RPMI7951 (cell line): ENCODE measurements at regions not wholly inside any gene's neighbourhood (a gene's known extent, or its start where the extent isn't known, plus 50 kb on each side); places are given as distances from the start of the nearest gene placed in this dataset.

ENCODE experiments used
- DNase-seq: peaks from one replicate; pipeline ENCODE4 v3.0.0-alpha.2; 2012; ENCODE audit warnings: low read depth

DNA sequence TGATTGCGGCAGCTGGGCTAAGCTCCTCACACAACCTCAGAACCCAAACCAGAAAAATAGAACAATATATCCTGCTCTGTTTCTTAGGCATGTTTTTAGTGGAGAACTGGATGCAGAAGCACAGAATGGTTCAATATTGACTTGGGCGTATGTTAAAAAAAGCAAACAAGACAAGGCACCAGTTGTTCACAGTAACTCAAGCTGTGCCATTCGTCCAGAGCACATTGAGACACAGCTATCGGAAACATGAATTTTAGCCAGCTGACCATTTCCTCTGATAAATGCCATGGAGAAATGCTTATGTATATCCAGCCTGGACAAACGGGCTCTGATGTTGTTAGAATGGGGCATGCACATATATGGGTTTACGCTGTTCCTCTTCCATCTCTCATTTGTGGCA is 129.2 kb upstream of the PDZRN3 start:
- no peak for DNase-seq

DNA sequence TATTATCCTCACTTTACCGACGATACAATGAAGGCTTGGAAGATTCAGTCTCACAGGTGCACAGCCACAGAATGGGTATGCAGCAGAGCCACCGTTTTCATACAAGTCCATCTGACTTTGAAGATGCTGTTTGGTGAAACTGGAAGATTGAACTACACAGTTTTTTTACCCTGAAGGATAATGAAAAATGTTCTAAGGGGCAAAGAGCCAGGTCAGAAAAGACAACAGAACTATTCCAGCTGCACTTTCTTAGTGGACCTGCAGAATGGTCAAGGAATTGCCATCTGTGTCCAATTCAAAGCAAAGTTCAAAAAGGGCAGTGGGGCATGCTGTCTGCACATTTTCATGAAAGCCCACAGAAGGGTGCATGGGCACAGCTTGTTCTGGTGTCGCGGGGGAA is 127.6 kb upstream of the PDZRN3 start:
- no peak for DNase-seq

DNA sequence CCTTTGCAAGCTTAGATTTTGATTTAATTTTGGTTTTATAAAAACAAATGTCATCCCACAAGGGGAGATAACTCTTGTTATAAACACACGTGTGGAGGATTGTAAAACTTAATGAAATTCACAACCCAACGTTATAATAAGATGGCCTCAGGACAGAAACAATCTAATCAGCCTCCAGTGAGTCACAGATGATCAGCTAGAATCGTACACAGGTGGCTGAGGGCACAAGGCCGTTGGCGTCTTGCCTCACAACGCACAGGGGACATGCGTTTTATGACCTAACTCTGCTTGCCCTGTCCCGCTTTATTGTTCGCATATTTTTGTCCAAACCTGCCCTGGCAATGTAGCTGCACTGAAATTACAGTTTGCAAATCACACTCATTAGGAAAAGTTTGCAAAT is 121.9 kb upstream of the PDZRN3 start:
- no peak for DNase-seq

DNA sequence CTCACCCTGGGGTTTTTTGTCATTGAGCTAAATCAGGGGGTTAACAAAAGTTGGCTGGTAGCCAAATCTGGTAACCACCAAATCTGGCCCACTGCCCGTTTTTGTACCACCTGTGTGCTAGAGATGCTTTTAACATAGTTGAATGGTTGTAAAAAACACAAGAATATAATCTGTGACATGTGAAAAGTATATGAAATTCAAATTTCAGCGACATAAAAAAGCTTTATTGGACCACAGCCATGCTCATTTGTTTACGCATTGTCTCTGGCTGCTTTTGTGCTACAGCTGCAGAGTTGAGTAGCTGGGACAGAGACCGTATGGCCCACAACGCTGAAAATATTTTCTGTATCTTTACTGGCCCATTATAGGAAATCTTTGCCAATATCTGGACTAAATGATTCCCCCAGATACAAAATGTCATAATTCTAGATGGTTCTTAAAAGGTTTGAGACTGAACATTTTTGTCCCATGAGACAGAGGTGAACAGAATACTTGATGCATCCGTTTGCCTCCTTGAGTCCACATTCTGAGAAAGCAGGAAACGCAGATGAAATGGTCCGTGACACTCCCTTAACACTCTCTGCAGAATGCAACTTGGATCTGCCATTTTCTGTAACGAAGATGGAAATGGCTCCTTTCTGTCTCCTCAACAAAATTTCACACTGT is 120.9 kb upstream of the PDZRN3 start:
- no peak for DNase-seq

DNA sequence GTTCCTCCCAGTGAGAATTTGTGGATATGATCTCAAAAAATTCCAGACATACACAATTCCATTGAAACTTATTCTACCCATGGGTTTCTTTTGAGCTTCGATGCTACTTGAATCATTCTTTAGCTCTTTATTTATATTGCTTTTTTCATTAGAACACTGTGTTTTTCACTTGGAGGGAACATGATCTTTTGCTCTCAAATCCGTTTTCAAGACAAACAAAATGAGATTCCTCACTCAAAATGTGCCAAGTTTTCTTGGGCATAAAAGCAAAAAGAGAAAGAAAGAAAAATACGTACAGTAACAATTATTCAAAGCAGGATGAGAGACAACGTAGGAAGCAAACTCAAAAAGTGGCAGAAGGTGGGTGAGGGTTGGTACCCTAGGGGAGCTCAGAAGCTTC is 118.8 kb upstream of the PDZRN3 start:
- no peak for DNase-seq

DNA sequence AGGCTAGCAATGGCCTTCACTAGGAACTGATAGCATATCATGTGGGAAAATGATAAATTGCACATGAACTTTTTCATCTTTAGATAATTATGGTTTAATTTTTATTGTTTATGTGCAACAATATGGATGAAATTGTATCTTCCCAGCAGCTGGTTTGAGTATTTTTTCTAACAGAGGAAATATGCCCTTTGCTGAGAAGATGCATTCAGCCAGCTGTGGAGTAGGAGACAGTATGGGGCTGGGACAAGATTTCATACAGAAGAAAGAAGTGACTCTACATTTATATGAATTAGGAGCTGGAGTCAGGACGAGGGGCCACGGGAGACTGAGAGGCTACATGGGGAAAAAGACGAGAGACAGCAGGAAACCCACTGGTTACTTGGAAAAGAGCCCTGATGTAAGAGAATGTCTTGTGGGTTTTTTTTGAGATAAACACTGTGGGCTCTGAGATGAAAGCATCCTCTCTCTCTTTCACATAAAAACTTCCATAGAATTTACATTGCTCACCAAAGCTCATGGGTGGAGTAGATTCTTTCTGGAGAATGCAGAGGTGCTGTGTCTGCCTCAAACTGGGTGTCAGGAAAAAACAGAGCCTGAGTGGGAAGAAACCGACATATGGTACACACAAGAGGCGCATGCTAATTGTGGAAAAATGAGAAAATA is 115.2 kb upstream of the PDZRN3 start:
- peak; percentile 7 for DNase-seq

DNA sequence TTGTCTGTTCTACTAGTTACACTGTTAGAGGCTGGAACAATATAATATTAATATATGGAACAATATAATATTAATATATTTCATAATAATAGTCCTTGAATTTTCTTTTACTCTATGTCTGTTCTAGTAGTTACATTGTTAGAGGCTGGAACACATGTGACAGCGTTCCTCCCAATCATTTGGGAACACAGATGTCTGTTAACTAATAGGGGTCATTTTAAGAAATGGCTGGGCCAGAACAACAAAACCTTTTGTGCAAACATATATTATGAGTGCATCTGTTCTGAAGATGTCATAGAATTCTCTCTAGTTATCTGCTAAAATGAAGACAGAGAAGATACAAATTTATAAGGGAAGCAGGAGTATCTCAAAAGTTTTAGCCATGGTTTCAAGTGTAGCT is 114.0 kb upstream of the PDZRN3 start:
- DNase-seq: no peak

DNA sequence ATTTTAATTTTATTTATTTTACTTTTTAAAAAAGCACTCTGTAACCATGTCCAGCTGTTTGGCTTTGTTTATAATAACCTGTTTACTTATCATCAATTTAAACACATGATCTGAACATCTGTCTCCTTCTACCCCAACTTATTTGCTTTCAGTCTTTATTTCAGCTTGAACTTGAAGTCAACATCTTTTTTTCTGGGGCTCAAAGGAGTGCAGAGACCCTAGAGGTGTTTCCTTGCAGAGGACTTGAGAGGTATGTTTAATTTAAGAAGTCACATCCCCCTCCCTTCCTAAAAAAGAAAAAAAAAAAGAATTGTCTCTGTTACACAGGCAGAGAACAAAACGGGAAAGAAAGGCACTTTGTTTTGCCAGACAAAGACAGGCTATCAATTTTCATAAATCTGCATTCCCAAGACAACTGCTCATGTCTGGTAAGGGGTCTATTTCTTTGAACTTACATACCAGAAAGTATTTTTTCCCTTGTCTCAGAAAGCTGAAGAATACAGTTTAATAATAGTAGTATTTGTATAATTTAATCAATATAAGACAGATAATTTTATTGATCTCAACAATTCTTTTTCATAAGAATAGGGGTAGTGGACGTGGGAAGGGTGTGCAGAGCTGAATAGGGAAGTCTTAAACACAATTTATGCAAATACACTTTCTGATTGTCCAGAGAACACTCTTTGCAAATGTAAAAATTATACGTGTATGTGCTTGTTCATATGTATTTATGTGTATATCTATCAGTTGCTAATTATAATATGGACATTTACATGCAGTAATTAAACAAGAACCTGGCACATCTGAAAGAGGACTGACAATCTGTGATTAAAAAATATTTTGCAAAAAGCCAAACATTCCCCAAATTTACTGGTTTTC is 109.7 kb upstream of the PDZRN3 start:
- no peak for DNase-seq

DNA sequence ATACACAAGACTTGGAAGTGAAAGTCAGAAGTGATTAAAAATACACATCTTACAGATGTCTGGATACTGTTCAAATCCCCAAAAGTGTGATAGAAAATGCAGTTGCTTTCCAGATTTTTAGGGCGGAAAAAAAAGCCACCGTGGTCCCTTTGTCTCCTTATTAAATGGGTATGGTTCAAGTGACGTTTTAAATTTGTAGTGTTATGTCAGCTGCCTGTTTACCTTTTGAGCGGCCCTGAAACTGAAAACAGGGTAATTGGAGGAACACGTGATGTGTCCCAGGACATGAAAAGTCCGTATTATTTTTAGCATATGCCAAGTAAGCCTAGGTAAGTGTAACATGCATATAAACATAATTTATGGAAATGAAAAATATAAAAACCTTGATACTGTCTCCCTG is 109.0 kb upstream of the PDZRN3 start:
- DNase-seq: no peak

DNA sequence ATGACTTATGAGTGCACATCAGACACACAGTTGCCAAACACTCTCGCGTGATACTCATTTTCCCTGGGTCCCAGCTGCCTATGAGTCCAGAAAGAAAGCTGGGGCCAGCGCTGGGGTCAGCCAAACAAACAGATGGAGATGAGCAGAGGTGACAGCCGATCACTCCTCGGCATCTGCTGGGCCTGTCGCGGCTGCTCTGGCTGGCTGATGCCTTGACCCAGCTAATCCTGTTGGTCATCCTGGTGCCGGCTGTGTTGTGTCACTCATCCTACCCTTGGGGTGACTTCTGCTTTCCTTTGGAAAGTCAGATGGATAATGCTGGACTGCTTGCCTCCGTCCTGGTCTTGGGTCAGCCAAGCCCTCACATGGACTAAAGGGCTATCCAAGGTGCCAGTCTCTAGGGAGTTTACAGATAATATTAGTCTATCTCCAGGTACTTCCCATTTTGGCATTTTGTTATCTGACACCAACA is 105.3 kb upstream of the PDZRN3 start:
- no peak for DNase-seq

DNA sequence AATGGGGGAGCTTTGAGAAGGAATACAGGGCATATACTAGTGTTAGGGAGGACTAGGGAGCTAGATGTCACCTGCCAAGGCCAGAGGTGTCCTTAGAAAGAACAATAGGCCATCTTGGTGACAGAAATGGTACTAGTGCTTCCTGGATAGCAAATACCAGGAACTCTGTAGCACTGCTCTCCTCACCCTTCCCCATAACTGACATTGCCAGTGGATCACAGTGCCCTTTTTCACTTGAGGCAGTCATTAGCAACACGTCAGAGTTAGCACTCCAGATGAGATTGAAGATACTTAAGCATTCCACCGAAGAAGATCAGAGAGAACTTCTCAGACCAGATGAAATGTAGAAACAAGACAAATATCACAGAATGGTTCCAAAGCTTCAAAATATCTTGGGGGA is 103.1 kb upstream of the PDZRN3 start:
- peak; percentile 61 for DNase-seq

DNA sequence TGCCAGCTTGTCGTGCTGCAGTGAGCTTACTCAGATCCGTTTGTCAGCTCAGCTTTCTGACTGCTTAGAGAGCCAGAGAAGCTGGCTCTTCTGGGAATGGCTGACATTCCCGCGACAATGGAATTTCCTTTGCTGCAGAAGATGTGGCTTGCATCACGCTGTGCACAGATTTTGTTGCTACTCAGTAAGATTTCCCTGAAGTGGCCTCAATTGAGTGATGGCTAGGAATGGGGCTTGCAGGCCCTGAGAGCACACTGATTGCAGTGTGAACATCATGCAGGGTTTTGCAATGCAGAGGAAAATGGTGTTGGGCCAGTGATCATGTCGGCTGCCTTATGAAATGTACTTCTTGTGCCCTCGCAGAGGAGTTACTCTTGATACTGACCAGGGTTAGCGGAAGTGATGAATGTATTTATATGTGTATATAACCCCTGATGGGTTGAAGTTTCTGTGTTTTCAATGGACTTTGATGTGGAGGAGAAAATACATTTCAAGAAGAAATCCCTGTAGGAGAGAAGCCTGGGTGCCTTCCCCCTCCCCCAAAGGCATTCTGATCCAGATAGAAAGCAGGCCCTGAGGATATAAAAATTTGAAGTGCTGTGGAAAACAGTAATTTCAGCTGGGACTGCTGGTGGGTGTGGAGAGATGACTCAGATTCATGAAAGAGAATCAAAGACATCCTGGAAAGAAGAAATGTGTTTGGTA is 102.5 kb upstream of the PDZRN3 start:
- DNase-seq: peak; percentile 90

DNA sequence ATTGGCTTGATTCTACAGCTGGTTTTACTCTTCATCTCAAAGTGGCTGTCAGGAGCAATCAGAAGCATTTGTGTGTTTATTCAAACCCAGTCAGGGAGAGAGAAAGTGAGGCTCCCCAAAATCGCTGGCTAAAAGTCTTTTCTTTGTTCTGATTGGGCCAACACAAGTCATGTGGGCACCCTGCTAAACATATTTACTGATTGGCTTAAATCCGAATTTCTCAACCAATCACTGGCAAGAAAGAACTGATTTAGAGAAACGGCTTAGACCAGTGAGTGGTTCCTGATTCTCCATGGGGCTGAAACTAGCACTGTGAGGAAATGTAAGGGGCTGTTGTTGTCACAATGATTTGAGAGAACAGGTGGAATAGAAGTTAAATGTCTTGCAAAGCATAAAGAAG is 98.9 kb upstream of the PDZRN3 start:
- no peak for DNase-seq

DNA sequence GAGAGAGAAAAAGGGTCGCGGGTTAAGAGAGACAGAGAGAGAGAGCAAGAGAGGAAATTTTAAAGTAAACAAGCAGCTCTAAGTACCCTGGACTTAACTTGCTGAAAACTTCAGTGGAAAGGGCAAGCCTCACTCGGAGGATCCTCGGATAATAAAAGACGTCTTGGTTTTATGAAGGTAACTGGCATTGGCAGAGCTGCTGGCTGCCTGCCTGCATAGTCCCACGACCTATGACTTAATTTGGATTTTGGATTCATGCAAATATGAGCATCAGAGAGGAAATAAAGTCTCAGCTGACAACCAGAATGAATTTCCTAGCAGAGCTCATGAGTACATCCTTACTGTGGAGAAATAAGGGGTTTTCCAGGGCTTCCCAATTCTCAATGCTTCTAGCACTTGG is 95.1 kb upstream of the PDZRN3 start:
- peak; percentile 22 for DNase-seq

DNA sequence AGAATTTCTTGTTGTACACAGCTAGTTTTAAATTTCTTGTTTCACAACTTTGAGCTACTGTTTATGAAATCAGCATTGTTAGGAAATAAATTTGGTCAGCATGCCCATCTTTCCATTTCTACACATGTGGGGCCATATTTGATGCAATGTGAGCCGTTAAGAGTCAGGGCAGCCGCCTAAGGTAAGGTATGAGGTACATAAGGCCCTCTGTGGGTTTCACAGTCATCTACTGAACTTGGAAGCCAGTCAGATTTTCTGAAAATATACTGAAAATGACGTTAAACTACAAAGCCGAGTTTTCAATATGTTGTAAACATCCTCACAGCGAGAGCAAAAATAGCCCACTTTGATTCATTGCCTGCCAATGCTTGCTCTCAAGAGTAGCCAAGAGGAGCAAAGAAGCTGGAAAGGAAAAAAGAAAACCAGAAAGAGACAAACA is 94.7 kb upstream of the PDZRN3 start:
- peak; percentile 16 for DNase-seq

DNA sequence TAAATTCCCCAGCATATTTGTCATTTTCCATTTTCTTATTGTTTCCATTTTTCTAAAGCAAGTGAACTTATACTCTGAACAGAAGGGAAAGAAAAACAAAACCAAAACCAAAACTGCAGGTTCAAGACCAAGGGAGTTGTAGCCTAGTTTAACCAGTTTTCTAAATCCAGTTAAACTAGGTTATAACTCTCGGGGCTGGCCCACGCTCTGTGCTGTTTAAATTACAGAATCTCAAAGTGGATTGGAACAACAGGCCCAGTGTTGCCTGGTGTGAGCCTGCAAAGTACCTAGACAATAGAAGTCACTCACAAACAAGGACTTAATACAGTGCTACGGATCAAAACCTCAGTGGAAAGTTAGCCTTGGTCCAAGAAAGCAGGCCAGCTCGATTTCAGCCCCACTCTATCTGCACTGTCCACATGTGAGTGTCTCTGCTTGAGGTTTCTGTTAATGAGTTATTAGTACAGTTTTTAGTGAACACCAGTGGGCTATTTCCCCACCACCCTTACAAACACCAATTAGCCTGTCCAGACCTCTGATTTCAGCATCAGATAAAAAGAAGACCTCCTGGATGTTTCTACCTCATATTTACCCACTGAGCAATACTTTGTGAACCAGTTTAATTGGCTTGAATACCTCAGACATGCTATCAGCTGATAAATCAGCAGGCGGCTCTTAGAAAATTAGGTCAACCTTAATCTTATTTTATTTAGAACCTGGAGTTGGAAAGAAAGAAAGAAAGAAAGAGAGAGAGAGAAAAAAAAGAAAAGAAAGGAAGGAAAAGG is 93.8 kb upstream of the PDZRN3 start:
- DNase-seq: no peak

DNA sequence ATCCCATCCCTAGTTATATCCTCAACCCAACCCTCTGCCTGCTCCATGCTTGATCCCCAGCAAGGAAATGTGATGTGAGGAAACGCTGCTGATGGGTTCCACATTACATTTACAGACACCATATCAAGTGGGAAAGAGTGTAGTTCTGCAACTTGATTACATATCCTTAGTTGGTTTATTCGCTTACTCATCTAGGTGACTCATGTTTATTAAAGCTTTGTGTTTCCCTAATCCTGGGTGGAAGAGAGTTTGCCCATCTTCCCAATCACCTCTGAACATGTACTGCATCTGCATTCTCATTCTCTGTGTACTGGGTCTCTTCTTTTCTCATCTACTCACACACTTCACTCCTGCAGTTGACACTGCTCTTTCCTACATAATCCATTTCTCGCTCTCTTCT is 91.7 kb upstream of the PDZRN3 start:
- DNase-seq: peak; percentile 45

DNA sequence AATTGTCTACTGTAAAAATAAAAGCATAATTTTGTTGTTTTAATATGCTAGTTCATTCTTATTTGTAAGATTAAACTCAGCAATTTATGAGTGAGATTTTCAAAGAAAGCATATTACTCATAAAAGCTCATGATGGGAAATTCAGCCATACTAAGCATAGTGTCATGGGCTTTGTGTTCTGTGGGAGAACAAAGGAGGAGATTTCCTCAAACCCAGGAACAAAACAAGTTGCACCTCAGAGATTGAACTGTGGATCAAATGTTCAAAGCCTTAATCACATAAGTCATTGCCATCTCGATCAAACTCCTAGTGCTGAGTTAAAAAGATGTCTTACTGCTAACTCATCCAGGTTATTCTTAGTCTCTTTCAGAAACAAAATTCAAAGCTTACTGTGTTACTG is 85.6 kb upstream of the PDZRN3 start:
- no peak for DNase-seq

DNA sequence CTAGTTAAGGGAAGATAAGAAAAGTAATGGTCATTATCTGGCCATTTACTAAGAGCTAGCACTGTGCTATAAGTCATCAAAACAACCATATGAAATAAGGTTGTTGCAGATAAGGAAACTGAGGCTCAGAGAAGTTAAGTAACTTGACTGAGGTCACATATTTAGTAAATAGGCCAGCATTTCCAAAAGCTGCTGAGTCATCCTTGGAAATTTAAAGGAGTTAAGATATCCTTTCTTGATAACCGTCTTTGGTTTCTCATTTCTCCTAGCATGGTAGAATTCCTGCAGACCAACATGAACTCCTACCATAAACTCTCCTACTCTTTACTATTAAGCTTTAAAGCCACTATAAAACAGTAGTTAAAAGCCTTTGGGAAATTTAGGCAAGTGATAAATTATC is 85.0 kb upstream of the PDZRN3 start:
- DNase-seq: no peak

DNA sequence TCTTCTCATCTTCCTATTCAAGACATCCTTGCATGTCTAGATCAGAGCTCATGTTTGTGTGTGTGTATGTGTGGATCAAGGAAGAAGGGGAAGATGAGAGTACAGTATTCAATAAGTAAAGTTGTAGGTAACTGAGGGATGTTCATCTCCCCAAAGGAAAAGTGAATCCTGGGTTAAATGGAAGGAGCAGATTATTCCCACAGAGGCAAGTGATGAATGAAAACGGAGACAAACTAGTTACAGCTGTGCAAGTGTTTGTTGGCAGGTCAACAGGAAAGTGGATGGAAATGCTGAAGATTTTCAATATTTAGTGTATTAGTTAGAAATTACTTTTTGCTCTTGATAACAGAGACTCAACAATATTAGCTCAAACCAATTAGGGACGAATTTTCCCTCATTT is 84.2 kb upstream of the PDZRN3 start:
- DNase-seq: no peak

DNA sequence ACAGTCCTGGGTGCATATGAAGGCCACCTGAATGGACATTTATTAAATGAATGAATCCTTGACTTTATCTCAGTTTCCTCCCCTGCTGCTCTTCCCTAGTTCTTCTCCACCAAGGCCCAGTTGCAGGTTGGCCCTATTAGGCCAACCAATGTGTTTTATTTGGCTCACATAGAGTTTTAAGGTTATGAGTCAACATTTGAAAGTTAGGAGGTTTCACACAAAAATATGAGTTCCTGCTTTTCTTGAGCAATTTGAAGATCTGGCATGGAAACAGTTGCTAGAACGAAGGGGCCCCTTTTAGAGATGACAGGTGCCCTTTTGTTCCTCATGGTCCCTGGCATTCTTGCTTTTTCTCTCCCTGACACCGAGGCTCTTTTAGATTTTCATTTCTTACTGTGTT is 83.0 kb upstream of the PDZRN3 start:
- no peak for DNase-seq
